ENCODE measurements at regions not wholly inside any gene's neighbourhood (a gene's known extent, or its start where the extent isn't known, plus 50 kb on each side); places are given as distances from the start of the nearest gene placed in this dataset.

GRCh38 chr9:1761807-1762206, 253.3 kb upstream of the SMARCA2 start:
- TF ChIP-seq CTCF (IDR thresholded peaks at IDR 0.05; ENCODE audit: low read depth, low read length) (no peak), POLR2A (IDR thresholded peaks at IDR 0.05; ENCODE audit: extremely low read depth, insufficient read length) (no peak), MAX (IDR thresholded peaks at IDR 0.05; ENCODE audit: low read depth, low read length) (no peak)

Data from NB4 (cell line).